Neural cell (in vitro differentiated cells): ENCODE measurements at regions not wholly inside any gene's neighbourhood (a gene's known extent, or its start where the extent isn't known, plus 50 kb on each side); places are given as distances from the start of the nearest gene placed in this dataset.

Experiments used
- H2AFZ ChIP-seq: fragments of 200-600, 300-800 bp; sonication (generic), shearing (Covaris generic); 2 replicates; pipeline ENCODE4 v1.6.0; 2014; ENCODE audit warnings: low read depth, mild to moderate bottlenecking, antibody characterized with exemption, low read length, moderate library complexity
- H3F3A ChIP-seq: fragments of 200-600 bp; shearing (Covaris generic); 2 replicates; pipeline ENCODE4 v1.6.1; 2016; ENCODE audit warnings: mild to moderate bottlenecking, moderate library complexity, mixed read lengths, antibody characterized with exemption, low read length; ENCODE audit not compliant: insufficient read depth, poor library complexity, severe bottlenecking
- H3K27ac ChIP-seq: fragments of 200-600, 300-800 bp; sonication (generic), shearing (Covaris generic); 2 replicates; pipeline ENCODE4 v1.5.1; 2014; ENCODE audit warnings: mild to moderate bottlenecking, low read length, moderate library complexity
- H3K27me3 ChIP-seq: fragments of 300-800, 200-600 bp; sonication (generic), shearing (Covaris generic); 2 replicates; pipeline ENCODE4 v1.6.0; 2014; ENCODE audit warnings: mild to moderate bottlenecking, low read depth, low read length, moderate library complexity; ENCODE audit not compliant: insufficient read depth
- H3K36me3 ChIP-seq: fragments of 300-800, 200-600 bp; sonication (generic), shearing (Covaris generic); 2 replicates; pipeline ENCODE4 v1.5.1; 2014; ENCODE audit warnings: mild to moderate bottlenecking, antibody characterized with exemption, low read length, moderate library complexity; ENCODE audit not compliant: insufficient read depth
- H3K4me2 ChIP-seq: fragments of 300-800, 200-600 bp; sonication (generic), shearing (Covaris generic); 2 replicates; pipeline ENCODE4 v1.6.0; 2014; ENCODE audit warnings: mild to moderate bottlenecking, low read length
- H3K4me3 ChIP-seq: fragments of 300-800, 200-600 bp; sonication (generic), shearing (Covaris generic); 2 replicates; pipeline ENCODE4 v1.5.1; 2014; ENCODE audit warnings: mild to moderate bottlenecking, low read length, moderate library complexity
- H3K79me2 ChIP-seq: fragments of 200-600 bp; shearing (Covaris generic); replicated peaks from 2 replicates; pipeline ENCODE4 v1.6.0; 2014; ENCODE audit warnings: mild to moderate bottlenecking, low read length, moderate library complexity; ENCODE audit not compliant: insufficient read depth
- H3K9ac ChIP-seq: fragments of 300-800, 200-600 bp; sonication (generic), shearing (Covaris generic); 2 replicates; pipeline ENCODE4 v1.6.1; 2016; ENCODE audit warnings: mild to moderate bottlenecking, low read length, mixed read lengths
- H3K9me2 ChIP-seq: fragments of 200-600 bp; shearing (Covaris generic); 2 replicates; pipeline ENCODE4 v1.6.1; 2016; ENCODE audit warnings: mild to moderate bottlenecking, low read length, mixed read lengths; ENCODE audit not compliant: insufficient read depth
- H3K9me3 ChIP-seq: fragments of 200-600, 300-800 bp; sonication (generic), shearing (Covaris generic); 2 replicates; pipeline ENCODE4 v1.6.1; 2016; ENCODE audit warnings: mild to moderate bottlenecking, mixed run types, low read length, moderate library complexity, mixed read lengths
- H4K20me1 ChIP-seq: fragments of 200-600 bp; shearing (Covaris generic); 2 replicates; pipeline ENCODE4 v1.6.1; 2016; ENCODE audit warnings: mild to moderate bottlenecking, mixed run types; ENCODE audit not compliant: insufficient read depth
- CTCF ChIP-seq: fragments of 450-650 bp; IDR thresholded peaks from 2 replicates; pipeline ENCODE4 v1.5.1; 2014; ENCODE audit warnings: antibody characterized with exemption, mild to moderate bottlenecking, moderate library complexity; ENCODE audit not compliant: poor library complexity, severe bottlenecking
- EP300 ChIP-seq: fragments of 450-650 bp; conservative IDR thresholded peaks from 2 replicates; pipeline ENCODE4 v1.6.1; 2014; ENCODE audit warnings: antibody characterized with exemption, mild to moderate bottlenecking, moderate library complexity; ENCODE audit not compliant: poor library complexity, severe bottlenecking
- EZH2 ChIP-seq: fragments of 200-600, 300-800 bp; shearing (Covaris generic), sonication (generic); IDR thresholded peaks from 2 replicates; pipeline ENCODE4 v1.6.1; 2014; ENCODE audit warnings: antibody characterized with exemption, low read length, borderline replicate concordance, mild to moderate bottlenecking; ENCODE audit not compliant: insufficient read depth, poor library complexity, severe bottlenecking
- MXI1 ChIP-seq: fragments of 450-650 bp; conservative IDR thresholded peaks from 2 replicates; pipeline ENCODE4 v1.6.1; 2014; ENCODE audit warnings: antibody characterized with exemption, mild to moderate bottlenecking; ENCODE audit not compliant: poor library complexity, severe bottlenecking
- POLR2AphosphoS5 ChIP-seq: IDR thresholded peaks from 2 replicates; pipeline ENCODE4 v1.6.1; 2012
- RAD21 ChIP-seq: fragments of 450-650 bp; conservative IDR thresholded peaks from 2 replicates; pipeline ENCODE4 v1.6.1; 2014; ENCODE audit warnings: antibody characterized with exemption, mild to moderate bottlenecking, moderate library complexity
- REST ChIP-seq: IDR thresholded peaks from 2 replicates; pipeline ENCODE4 v1.6.1; 2012; ENCODE audit warnings: borderline replicate concordance
- SMC3 ChIP-seq: fragments of 450-650 bp; conservative IDR thresholded peaks from 2 replicates; pipeline ENCODE4 v1.6.1; 2014; ENCODE audit warnings: antibody characterized with exemption, mild to moderate bottlenecking, moderate library complexity; ENCODE audit not compliant: poor library complexity
- TAF1 ChIP-seq: IDR thresholded peaks from 2 replicates; pipeline ENCODE4 v1.6.1; 2012; ENCODE audit warnings: low read depth

- Histone ChIP-seq H3K4me3 (no peak overlapping the region), H3K9me2 (no peaks in the 10 kb centered on the region), H3K9me3 (no peaks in the 10 kb centered on the region), H4K20me1 (no peaks in the 10 kb centered on the region), H3K4me2 (no peak overlapping the region), H3K27ac (no peak overlapping the region), H3K27me3 (no peaks in the 10 kb centered on the region), H3F3A (no peaks in the 10 kb centered on the region), H3K36me3 (no peaks in the 10 kb centered on the region), H2AFZ (no peak overlapping the region), H3K9ac (no peak overlapping the region), H3K79me2 (no peaks in the 10 kb centered on the region)
- TF ChIP-seq RAD21 (no peak), MXI1 (no peak), EP300 (no peak), TAF1 (no peak), SMC3 (no peak), POLR2AphosphoS5 (no peak), REST (no peak), CTCF (no peak), EZH2 (no peak)
These were observed 254.4 kb upstream of the CHAC2 start for GRCh38 chr2:53513167-53513666.

- Histone ChIP-seq H3K9me2 (no peaks in the 10 kb centered on the region), H3K79me2 (no peaks in the 10 kb centered on the region), H2AFZ (no peak overlapping the region), H4K20me1 (no peaks in the 10 kb centered on the region), H3K27me3 (no peaks in the 10 kb centered on the region), H3K9ac (no peak overlapping the region), H3K9me3 (no peaks in the 10 kb centered on the region), H3F3A (no peaks in the 10 kb centered on the region), H3K27ac (no peak overlapping the region), H3K36me3 (no peaks in the 10 kb centered on the region), H3K4me3 (no peak overlapping the region), H3K4me2 (no peak overlapping the region)
- no peak for TF ChIP-seq REST
- TF ChIP-seq POLR2AphosphoS5 = no peak
- no peak for TF ChIP-seq TAF1
- TF ChIP-seq EP300 = no peak
- TF ChIP-seq SMC3 = no peak
- no peak for TF ChIP-seq MXI1
- no peak for TF ChIP-seq RAD21
- TF ChIP-seq CTCF = no peak
- TF ChIP-seq EZH2 = no peak
These were observed 255.4 kb upstream of the CHAC2 start for GRCh38 chr2:53512071-53512826.
